Astrocyte (in vitro differentiated cells and primary cell): ENCODE measurements at regions not wholly inside any gene's neighbourhood (a gene's known extent, or its start where the extent isn't known, plus 50 kb on each side); places are given as distances from the start of the nearest gene placed in this dataset.

Source experiments
- DNase-seq: peaks from one replicate; pipeline ENCODE4 v3.0.0-alpha.2; 2010; ENCODE audit warnings: low read depth
- FAIRE-seq: peaks from 2 replicates; lab custom pipeline; 2011; peaks lifted over from hg19 to GRCh38; lab: Jason Lieb, UNC
- H2AFZ ChIP-seq: 2 replicates; pipeline ENCODE4 v1.6.0; 2012; ENCODE audit warnings: low read depth, low read length, inconsistent platforms
- H3K27ac ChIP-seq: 2 replicates; pipeline ENCODE4 v1.5.1; 2011; ENCODE audit warnings: low read depth, low read length, inconsistent platforms
- H3K27me3 ChIP-seq: 2 replicates; pipeline ENCODE4 v1.6.0; 2011; ENCODE audit warnings: low read length, inconsistent platforms; ENCODE audit not compliant: insufficient read depth
- H3K36me3 ChIP-seq: 2 replicates; pipeline ENCODE4 v1.5.1; 2011; ENCODE audit warnings: low read length, inconsistent platforms; ENCODE audit not compliant: insufficient read depth
- H3K4me1 ChIP-seq: 2 replicates; pipeline ENCODE4 v1.5.1; 2011; ENCODE audit warnings: low read length, inconsistent platforms; ENCODE audit not compliant: insufficient read depth
- H3K4me2 ChIP-seq: 2 replicates; pipeline ENCODE4 v1.6.0; 2012; ENCODE audit warnings: low read length, inconsistent platforms
- H3K4me3 ChIP-seq: 2 replicates; pipeline ENCODE4 v1.5.1; 2011; ENCODE audit warnings: low read depth, mild to moderate bottlenecking, low read length, inconsistent platforms; ENCODE audit not compliant: insufficient read depth
- H3K79me2 ChIP-seq: 2 replicates; pipeline ENCODE4 v1.6.0; 2012; ENCODE audit warnings: mild to moderate bottlenecking, low read length, inconsistent platforms; ENCODE audit not compliant: insufficient read depth
- H3K9ac ChIP-seq: 2 replicates; pipeline ENCODE4 v1.6.0; 2012; ENCODE audit warnings: mild to moderate bottlenecking, low read length, inconsistent platforms
- H3K9me3 ChIP-seq: 2 replicates; pipeline ENCODE4 v1.5.1; 2012; ENCODE audit warnings: low read depth, mild to moderate bottlenecking, low read length, inconsistent platforms; ENCODE audit not compliant: insufficient read depth
- H4K20me1 ChIP-seq: 2 replicates; pipeline ENCODE4 v1.6.0; 2012; ENCODE audit warnings: low read length, inconsistent platforms; ENCODE audit not compliant: insufficient read depth
- H3K27ac Mint-ChIP-seq: one replicate; pipeline ENCODE4 v1.8.0; 2021; ENCODE audit warnings: mild to moderate bottlenecking, mixed read lengths; ENCODE audit not compliant: unreplicated experiment
- H3K27me3 Mint-ChIP-seq: one replicate; pipeline ENCODE4 v1.8.0; 2021; ENCODE audit warnings: low read depth, mixed read lengths; ENCODE audit not compliant: unreplicated experiment
- H3K36me3 Mint-ChIP-seq: one replicate; pipeline ENCODE4 v1.8.0; 2021; ENCODE audit warnings: low read depth, mixed read lengths; ENCODE audit not compliant: unreplicated experiment
- H3K4me1 Mint-ChIP-seq: one replicate; pipeline ENCODE4 v1.8.0; 2021; ENCODE audit warnings: low read depth, mixed read lengths; ENCODE audit not compliant: unreplicated experiment
- H3K4me3 Mint-ChIP-seq: one replicate; pipeline ENCODE4 v1.8.0; 2021; ENCODE audit warnings: mild to moderate bottlenecking, moderate library complexity, mixed read lengths; ENCODE audit not compliant: unreplicated experiment
- H3K9me3 Mint-ChIP-seq: one replicate; pipeline ENCODE4 v1.8.0; 2021; ENCODE audit warnings: mild to moderate bottlenecking, mixed read lengths; ENCODE audit not compliant: unreplicated experiment
- CTCF ChIP-seq: IDR thresholded peaks from 2 replicates; pipeline ENCODE4 v1.5.1; 2011; ENCODE audit warnings: low read depth, mild to moderate bottlenecking, inconsistent platforms, low read length, moderate library complexity; ENCODE audit not compliant: insufficient read depth
- EZH2 ChIP-seq: IDR thresholded peaks from 2 replicates; pipeline ENCODE4 v1.6.1; 2012; ENCODE audit warnings: mild to moderate bottlenecking, low read length, inconsistent platforms; ENCODE audit not compliant: insufficient read depth

- Histone ChIP-seq H2AFZ (no peak overlapping the region), H3K9ac (no peak overlapping the region), H3K36me3 (no peaks in the 10 kb centered on the region), H3K4me2 (no peak overlapping the region), H3K27me3 (no peaks in the 10 kb centered on the region), H4K20me1 (no peaks in the 10 kb centered on the region), H3K4me3 (no peak overlapping the region), H3K9me3 (no peaks in the 10 kb centered on the region), H3K27ac (no peak overlapping the region), H3K4me1 (no peaks in the 10 kb centered on the region), H3K79me2 (no peaks in the 10 kb centered on the region)
- H3K36me3 Mint-ChIP-seq = no peaks in the 10 kb centered on the region
- FAIRE-seq = no peak
- peaks cover 5% of the 10 kb centered on the region for H3K4me1 Mint-ChIP-seq
- no peak for DNase-seq
- no peaks in the 10 kb centered on the region for H3K9me3 Mint-ChIP-seq
- H3K27ac Mint-ChIP-seq = no peak overlapping the region
- H3K4me3 Mint-ChIP-seq = no peak overlapping the region
- no peak for TF ChIP-seq CTCF
- H3K27me3 Mint-ChIP-seq = no peaks in the 10 kb centered on the region
Measured at GRCh38 chr9:28650327-28650726, 1077.0 kb upstream of the C9orf72 start.

DNA sequence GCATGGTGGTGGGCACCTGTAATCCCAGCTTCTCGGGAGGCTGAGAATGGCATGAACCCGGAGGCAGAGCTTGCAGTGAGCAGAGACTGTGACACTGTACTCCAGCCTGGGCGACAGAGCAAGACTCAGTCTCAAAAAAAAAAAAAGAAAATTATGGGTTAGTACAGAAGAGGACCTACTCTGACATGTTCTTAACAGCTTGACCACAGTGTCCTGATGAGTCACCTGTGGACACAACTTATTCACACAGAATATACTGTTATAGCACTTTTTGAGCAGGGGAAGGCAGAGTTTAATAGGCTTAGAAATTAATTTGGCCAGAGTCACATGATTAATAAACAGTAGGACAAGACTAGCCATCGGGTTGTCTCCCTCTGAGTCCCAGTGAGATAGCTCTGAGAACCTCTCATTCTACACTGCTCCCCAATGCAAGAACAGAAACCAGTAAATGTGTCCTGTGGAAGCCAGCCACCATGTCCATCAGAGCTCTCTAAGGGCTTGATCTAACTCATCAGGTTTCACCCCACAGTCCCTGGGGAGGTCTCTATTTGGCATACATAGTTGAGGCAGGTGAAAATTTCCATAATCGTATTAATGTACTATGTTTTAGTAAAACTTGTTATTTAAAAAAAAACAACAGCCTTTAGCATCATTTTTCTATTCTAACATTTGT, 1077.9 kb upstream of the C9orf72 start:
- DNase-seq (no peak), FAIRE-seq (no peak)
- Histone ChIP-seq H3K79me2 (no peaks in the 10 kb centered on the region), H3K4me2 (no peak overlapping the region), H3K27ac (no peak overlapping the region), H3K36me3 (no peaks in the 10 kb centered on the region), H3K4me3 (no peak overlapping the region), H4K20me1 (no peaks in the 10 kb centered on the region), H3K9me3 (no peaks in the 10 kb centered on the region), H2AFZ (no peak overlapping the region), H3K9ac (no peak overlapping the region), H3K27me3 (no peaks in the 10 kb centered on the region), H3K4me1 (no peaks in the 10 kb centered on the region)
- H3K9me3 Mint-ChIP-seq = no peaks in the 10 kb centered on the region
- TF ChIP-seq EZH2 = no peak
- no peak for TF ChIP-seq CTCF
- H3K27me3 Mint-ChIP-seq = no peaks in the 10 kb centered on the region
- H3K36me3 Mint-ChIP-seq = no peaks in the 10 kb centered on the region
- H3K4me3 Mint-ChIP-seq = no peak overlapping the region
- H3K27ac Mint-ChIP-seq = no peak overlapping the region
- H3K4me1 Mint-ChIP-seq = peaks cover 5% of the 10 kb centered on the region

DNA sequence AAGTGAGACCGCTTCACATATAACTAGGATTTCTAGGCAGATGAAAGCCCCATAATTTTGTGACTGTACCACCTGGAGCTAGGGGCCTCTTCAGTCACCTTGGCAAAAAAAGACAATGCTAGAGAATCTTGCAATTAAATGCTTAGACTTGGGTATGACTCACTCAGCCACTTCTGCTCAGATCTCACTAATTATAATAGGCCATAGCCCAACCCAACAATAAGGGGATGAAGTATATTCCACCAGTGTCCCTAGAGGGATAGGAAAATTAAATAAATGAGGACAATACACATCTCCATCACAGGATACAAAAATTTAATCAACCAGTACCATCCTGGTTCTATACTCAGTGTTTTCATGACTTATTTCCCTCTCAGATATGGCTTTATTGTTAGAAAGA, 1079.9 kb upstream of the C9orf72 start:
- no peaks in the 10 kb centered on the region for H3K4me1 ChIP-seq
- H3K4me3 Mint-ChIP-seq = no peak overlapping the region
- DNase-seq (no peak), FAIRE-seq (no peak)
- H3K4me3 ChIP-seq = no peak overlapping the region
- no peaks in the 10 kb centered on the region for H3K9me3 Mint-ChIP-seq
- no peak overlapping the region for H3K27ac Mint-ChIP-seq
- H3K9ac ChIP-seq = no peak overlapping the region
- H3K36me3 ChIP-seq = no peaks in the 10 kb centered on the region
- no peak overlapping the region for H3K4me2 ChIP-seq
- no peaks in the 10 kb centered on the region for H3K27me3 Mint-ChIP-seq
- H3K4me1 Mint-ChIP-seq = peaks cover 7% of the 10 kb centered on the region
- H3K9me3 ChIP-seq = no peaks in the 10 kb centered on the region
- H3K27ac ChIP-seq = no peak overlapping the region
- H3K27me3 ChIP-seq = no peaks in the 10 kb centered on the region
- TF ChIP-seq EZH2 (no peak), CTCF (no peak)
- H3K79me2 ChIP-seq = no peaks in the 10 kb centered on the region
- H2AFZ ChIP-seq = no peak overlapping the region
- no peaks in the 10 kb centered on the region for H3K36me3 Mint-ChIP-seq
- no peaks in the 10 kb centered on the region for H4K20me1 ChIP-seq
